ENCODE measurements at regions not wholly inside any gene's neighbourhood (a gene's known extent, or its start where the extent isn't known, plus 50 kb on each side); places are given as distances from the start of the nearest gene placed in this dataset.

DNA sequence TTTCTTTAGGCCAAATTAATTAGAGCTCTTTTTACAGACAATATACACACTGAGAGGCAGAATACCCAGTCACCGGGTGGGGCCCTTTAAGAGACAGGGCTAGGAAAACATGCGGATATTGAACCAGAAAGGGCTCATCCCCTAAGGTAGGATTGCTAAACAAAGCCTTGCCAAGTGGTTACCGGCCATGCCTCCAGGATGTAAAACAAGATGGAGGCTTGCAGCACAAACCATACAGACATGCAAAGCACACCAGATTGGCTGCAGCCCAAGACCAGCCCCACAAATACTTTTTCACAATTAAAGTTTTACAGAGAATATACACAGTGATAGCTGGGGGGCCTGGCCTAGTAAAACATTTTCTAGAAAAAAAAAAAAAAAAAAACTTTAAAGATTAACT lies 210.0 kb downstream of the KLHL4 start:
- peak in 1 of 2 experiments; percentile 23 for DNase-seq

- peak in 1 of 2 experiments; percentile 5 for DNase-seq
Measured at GRCh38 chrX:87728024-87728423, 210.4 kb downstream of the KLHL4 start.

DNA sequence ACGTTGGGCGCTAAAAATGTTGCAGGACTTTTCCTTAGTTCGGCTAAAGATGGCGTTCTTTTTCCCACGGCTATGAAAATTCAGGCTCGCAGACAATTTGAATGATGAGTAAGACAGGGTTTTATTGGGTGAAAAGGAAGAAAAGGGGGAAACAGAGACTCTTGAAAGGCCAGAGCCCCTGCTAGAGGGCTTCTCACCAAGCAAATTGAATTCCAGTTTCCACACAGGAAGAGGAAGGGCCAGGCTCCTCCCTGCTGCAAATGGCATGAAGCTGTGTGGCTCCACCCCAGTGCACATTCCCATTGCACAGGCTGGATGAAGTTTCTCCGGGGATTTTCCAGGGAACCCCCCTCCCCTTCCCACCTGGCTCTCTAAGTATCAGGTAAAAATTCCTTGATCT lies 210.9 kb downstream of the KLHL4 start:
- DNase-seq: peak; percentile 0 to 5

DNA sequence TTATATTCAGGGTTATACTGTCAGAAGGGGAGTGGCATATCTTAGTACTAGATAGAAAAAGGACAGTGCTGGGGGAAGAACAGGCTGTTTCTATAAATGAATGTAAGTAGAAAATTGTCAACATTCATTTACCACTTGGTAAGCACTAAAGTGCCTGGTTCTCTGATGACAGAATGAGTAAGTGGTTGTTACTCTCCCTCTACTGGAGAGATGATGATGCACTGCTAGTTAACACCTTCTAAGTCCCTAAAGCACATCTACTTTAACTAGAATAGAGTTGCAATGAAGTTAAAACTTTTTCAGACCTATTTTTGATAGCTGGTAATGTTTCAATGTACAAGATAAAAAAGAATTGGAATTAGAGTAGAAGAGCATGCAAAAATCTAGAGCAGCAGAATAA lies 214.5 kb downstream of the KLHL4 start:
- DNase-seq: no peak

DNA sequence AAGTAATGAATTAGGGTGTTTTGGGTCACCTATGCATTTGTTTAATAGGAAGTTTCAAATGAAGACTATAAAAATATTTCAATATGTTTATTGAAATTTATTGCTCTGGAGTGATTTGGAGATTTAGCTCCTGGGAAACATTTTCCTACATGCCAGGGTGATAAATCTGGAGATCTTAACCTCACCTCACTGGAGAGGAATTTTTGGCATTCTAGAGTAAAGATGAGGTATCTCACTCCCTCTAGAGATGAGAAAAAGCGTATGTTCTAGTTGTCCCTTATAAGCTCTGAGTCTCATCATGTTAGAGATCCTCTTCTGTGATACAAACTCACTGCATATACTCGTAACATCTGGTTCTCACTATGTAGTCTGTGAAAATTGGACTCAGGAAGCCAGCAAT lies 219.0 kb downstream of the KLHL4 start:
- DNase-seq: no peak

DNA sequence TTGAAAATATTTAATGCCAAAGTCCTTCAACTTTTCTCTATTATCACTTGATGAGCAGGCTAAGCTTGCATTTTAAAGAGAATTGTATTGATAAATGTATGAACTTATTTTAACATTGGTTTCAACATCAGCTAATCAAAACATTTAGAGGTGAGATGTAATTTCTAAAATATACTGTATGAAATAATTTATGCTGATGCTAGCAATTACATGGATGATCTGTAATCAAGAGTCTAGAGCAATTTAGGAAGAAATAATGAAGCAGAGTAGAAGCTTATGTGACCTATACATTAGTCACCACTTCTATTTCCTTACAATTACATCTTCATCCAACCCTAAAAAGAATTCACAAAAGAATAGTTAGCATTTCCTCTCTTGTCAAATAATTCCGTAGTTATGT lies 226.8 kb downstream of the KLHL4 start:
- no peak for DNase-seq

DNA sequence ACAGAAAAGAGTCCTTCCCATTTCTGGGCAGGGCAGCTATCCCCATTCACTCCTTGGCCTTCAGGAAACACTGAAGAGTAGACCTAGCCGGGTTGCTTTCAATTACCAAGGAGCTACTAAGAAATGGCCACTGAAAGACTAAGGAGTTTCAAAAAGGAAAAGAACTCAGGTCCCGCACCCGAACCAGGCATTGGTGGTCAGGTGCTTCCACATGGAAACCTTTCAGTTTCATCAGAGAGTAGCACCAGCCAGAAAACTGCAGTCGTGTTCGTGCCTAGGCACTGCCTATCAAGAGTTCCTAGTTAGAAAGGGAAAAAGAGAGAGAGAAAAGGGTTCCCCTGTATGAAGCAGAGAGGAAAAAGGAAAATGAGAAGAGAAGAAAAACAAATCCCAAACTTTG lies 237.9 kb downstream of the KLHL4 start:
- no peak for DNase-seq

- no peak for DNase-seq
Measured at GRCh38 chrX:87788976-87789375, 271.4 kb downstream of the KLHL4 start.

GRCh38 chrX:87798039-87798438 lies 280.4 kb downstream of the KLHL4 start:
- DNase-seq: no peak

DNA sequence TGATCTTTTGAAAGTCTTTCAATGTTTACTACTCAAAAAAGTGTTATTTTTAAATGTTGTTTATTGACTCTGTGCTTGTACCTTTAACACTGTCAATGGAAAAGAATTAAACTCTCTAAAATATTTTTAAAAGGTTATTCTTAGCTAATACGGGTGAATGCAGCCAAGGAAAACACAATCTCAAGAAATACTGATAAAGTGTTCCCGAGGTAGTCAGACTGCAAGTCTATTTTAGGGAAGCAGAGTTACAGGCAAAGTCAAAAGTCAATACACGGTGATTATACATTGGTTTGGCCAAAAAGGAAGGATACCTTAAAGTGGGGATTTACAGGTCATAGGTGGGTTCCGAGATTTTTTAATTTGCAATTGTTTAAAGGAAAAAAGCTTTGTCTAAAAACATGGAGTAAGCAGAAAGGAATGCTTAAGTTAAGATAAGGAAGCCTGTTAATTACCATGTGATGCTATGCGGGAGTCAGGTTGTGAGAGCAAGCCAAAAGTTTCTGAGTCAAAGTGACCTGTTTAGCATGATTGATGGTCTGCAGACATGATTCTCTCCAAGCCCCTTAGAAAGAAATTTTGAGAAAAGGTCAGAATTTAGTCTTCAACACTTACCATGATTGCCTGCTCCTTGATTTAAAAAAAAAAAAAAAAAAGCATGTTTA lies 288.4 kb downstream of the KLHL4 start:
- no peak for DNase-seq

GRCh38 chrX:87808576-87809243 lies 291.1 kb downstream of the KLHL4 start:
- DNase-seq: no peak

GRCh38 chrX:87813566-87813965 lies 296.0 kb downstream of the KLHL4 start:
- no peak for DNase-seq

DNA sequence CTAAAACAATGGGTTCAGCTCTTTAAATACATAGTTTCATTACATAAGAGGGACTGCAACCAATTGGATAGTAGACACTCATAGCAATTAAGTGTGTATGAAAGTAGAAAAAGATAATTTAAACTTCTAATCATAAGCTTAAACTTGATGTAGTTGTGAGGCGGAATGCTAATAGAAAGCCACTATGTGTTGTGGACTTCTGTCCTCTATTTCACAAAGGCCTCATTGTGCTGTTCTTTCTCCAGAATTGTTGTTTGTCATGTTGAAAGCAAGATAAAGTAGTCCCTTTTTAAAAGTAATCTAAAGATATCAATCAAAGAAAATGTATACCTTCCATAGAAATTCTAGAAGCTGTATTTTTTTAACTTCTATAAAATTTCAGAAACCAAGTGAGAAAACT lies 329.4 kb downstream of the KLHL4 start:
- no peak for DNase-seq

- peak in 1 of 2 experiments; percentile 0 for DNase-seq
Measured at GRCh38 chrX:87873347-87873941, 355.8 kb downstream of the KLHL4 start.

- DNase-seq: no peak
Measured at GRCh38 chrX:87874043-87874442, 356.4 kb downstream of the KLHL4 start.

- DNase-seq: no peak
Measured at GRCh38 chrX:87878926-87879325, 361.3 kb downstream of the KLHL4 start.

GRCh38 chrX:87890437-87890836 lies 372.8 kb downstream of the KLHL4 start:
- no peak for DNase-seq

- DNase-seq: no peak
Measured at GRCh38 chrX:87895421-87895820, 377.8 kb downstream of the KLHL4 start.

DNA sequence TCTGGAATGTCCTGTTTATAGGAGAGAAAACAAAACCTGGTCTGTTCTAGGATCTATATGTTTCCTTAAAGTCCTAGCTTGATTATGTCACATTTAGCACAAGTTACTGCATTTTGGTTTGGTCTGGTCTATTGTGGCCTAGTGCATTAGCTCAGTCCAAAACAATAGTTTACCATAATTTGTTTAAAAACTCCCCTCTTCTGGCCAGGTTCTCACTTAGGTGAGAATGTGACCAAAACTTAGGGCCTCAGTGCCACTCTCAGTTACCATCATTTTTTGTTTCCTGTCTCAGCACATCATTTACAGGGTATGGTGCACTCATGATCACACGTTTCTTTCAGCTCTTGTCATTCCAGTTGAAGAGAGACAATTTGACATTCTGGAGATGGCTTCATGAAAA lies 378.5 kb downstream of the KLHL4 start:
- DNase-seq: no peak

- DNase-seq: no peak
Measured at GRCh38 chrX:87900320-87900908, 382.8 kb downstream of the KLHL4 start.

DNA sequence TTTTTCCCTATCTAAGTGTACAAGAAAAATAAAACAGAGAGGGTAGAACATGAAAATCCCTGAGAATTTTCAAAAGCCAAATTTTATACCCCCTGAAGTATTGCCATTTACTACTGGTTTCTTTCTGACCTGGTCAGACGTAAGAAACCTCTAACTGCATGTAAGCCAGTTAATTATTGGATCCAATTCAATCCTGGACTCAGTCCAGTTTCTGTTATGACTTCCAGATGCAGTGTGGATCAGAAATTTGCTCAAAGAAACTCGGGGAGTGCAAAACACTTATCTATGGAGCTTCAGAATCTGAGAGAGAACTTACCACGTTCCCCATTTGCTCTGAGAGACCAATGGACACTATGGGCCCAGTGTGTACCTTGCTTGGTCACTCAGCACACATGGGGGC lies 383.5 kb downstream of the KLHL4 start:
- no peak for DNase-seq

DNA sequence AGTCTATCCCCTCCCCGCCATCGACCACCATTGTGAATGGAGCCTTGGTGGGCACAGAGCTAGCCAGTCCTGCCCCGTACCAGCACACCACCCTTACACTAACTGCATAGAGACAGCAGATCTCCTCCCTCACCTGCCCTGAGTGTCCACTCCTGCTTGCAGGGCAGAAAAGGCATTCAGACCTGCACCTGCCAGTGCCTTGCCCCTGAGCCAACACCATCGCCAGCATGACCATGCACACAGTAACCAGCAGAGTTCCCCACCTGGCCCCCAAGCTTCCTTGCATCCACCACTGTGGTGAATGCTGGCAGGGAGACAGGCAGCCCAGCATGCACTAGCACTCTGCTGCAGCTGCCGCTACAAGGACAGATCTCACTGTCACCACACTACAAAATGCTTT lies 397.1 kb downstream of the KLHL4 start:
- DNase-seq: no peak

DNA sequence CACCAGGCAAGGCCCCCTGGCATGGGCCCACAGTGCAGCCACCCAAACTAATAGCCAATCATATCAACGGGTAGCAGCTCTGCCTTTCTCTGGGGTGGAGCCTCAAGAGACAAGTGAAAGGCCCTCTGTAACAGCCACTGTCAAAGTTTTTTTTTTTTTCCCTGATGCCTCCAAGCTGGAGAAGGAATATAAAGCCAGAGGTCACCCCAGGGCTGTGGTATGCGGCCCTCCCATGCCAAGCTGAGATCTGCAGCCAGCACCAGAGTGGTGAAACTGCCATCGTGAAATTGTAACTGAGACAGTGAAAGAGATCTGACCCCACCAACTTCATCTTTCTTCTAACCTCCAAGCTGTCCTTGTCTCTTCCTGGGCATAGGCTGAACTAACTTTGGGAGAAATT lies 407.0 kb downstream of the KLHL4 start:
- no peak for DNase-seq

- no peak for DNase-seq
Measured at GRCh38 chrX:87941841-87942240, 424.2 kb downstream of the KLHL4 start.
